Stimulated activated CD4-positive, alpha-beta T cell treated with anti-CD3 and anti-CD28 coated beads, TNF-alpha, amount 100 ng/mL, for 24 hours (primary cell): ENCODE measurements at regions not wholly inside any gene's neighbourhood (a gene's known extent, or its start where the extent isn't known, plus 50 kb on each side); places are given as distances from the start of the nearest gene placed in this dataset.

Source experiments
- DNase-seq, 3 experiments: peaks; one replicate each; pipeline ENCODE4 v3.0.0-alpha.2; 2020; ENCODE audit warnings: low read depth in 3 of 3

- no peak for DNase-seq
Measured at GRCh38 chr21:16072737-16073136, 343.0 kb downstream of the USP25 start.

GRCh38 chr21:16073586-16073985 lies 343.8 kb downstream of the USP25 start:
- no peak for DNase-seq

- no peak for DNase-seq
Measured at GRCh38 chr21:16074950-16075489, 345.2 kb downstream of the USP25 start.

- no peak for DNase-seq
Measured at GRCh38 chr21:16075649-16076282, 346.0 kb downstream of the USP25 start.

- no peak for DNase-seq
Measured at GRCh38 chr21:16076465-16076864, 346.7 kb downstream of the USP25 start.

- no peak for DNase-seq
Measured at GRCh38 chr21:16078382-16078781, 348.6 kb downstream of the USP25 start.

GRCh38 chr21:16079830-16080229 lies 350.0 kb downstream of the USP25 start:
- DNase-seq = no peak

GRCh38 chr21:16081304-16081703 lies 351.5 kb downstream of the USP25 start:
- no peak for DNase-seq

- DNase-seq = no peak
Measured at GRCh38 chr21:16082038-16082816, 352.4 kb downstream of the USP25 start.

- no peak for DNase-seq
Measured at GRCh38 chr21:16084776-16085364, 355.1 kb downstream of the USP25 start.

- no peak for DNase-seq
Measured at GRCh38 chr21:16085421-16085820, 355.6 kb downstream of the USP25 start.

- no peak for DNase-seq
Measured at GRCh38 chr21:16086121-16086520, 356.3 kb downstream of the USP25 start.

GRCh38 chr21:16086936-16087335 lies 357.2 kb downstream of the USP25 start:
- no peak for DNase-seq

GRCh38 chr21:16087523-16087922 lies 357.7 kb downstream of the USP25 start:
- DNase-seq = no peak

GRCh38 chr21:16088056-16088455 lies 358.3 kb downstream of the USP25 start:
- no peak for DNase-seq

- DNase-seq = no peak
Measured at GRCh38 chr21:16095005-16095404, 365.2 kb downstream of the USP25 start.

- no peak for DNase-seq
Measured at GRCh38 chr21:16096988-16097387, 367.2 kb downstream of the USP25 start.

GRCh38 chr21:16102113-16102512 lies 372.3 kb downstream of the USP25 start:
- no peak for DNase-seq

- DNase-seq = no peak
Measured at GRCh38 chr21:16108561-16109075, 378.8 kb downstream of the USP25 start.

GRCh38 chr21:16113052-16113715 lies 383.4 kb downstream of the USP25 start:
- DNase-seq = no peak

GRCh38 chr21:16115461-16115860 lies 385.7 kb downstream of the USP25 start:
- DNase-seq = no peak

GRCh38 chr21:16116069-16116468 lies 386.3 kb downstream of the USP25 start:
- no peak for DNase-seq
